ENCODE measurements at regions not wholly inside any gene's neighbourhood (a gene's known extent, or its start where the extent isn't known, plus 50 kb on each side); places are given as distances from the start of the nearest gene placed in this dataset.

DNA sequence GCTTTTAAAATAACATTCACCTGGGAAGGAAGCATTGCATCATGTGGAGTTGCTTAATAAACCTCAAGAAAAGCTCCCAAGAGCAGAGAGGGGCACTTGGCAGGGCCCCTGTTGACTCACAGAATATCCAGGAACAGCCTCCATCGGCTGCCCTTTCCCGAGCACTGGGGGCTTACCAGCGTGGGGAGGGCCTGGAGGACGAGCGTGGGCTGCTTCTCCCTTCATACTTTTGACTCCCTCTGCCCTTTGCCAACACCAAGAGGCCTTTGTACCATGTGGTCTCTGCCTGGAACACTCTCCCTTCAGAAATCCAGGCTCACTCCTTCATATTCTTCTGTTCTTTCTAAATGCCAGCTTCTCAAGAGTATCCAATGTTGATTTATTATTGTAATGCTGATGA is 492.1 kb upstream of the TMEM132C start:
- Histone ChIP-seq H2BK15ac (ENCODE audit: low read length) (no peak overlapping the region), H4K20me1 (replicated peaks in 1 of 2; ENCODE audit: control insufficient read depth in 1 of 2, insufficient read depth in 2 of 2, low read length in 2 of 2) (no peaks in the 10 kb centered on the region), H3K14ac (ENCODE audit: insufficient read length) (no peak overlapping the region), H3K23ac (ENCODE audit: insufficient read length) (no peak overlapping the region), H3K18ac (ENCODE audit: extremely low read depth, low read length) (no peak overlapping the region), H3K9ac (replicated peaks in 1 of 4; ENCODE audit: extremely low read depth in 1 of 4, low read depth in 3 of 4, low read length in 3 of 4) (no peak overlapping the region), H3K4ac (replicated peaks; ENCODE audit: insufficient read length, low read depth, low read length) (no peak overlapping the region), H2BK5ac (ENCODE audit: low read depth, low read length) (no peak overlapping the region), H2BK20ac (ENCODE audit: low read length) (no peak overlapping the region), H3K36me3 (ENCODE audit: control insufficient read depth in 2 of 4, insufficient read depth in 4 of 4, low read length in 3 of 4) (no peaks in the 10 kb centered on the region), H2AK5ac (ENCODE audit: low read depth, low read length) (no peak overlapping the region), H2BK12ac (ENCODE audit: low read depth, low read length) (no peak overlapping the region), H4K8ac (ENCODE audit: extremely low read depth, insufficient read depth, low read length) (no peak overlapping the region; the same call in 1 of the 2 replicates), H3K23me2 (ENCODE audit: low read depth, low read length) (no peaks in the 10 kb centered on the region), H3K56ac (replicated peaks; ENCODE audit: insufficient read length, low read depth, low read length) (no peak overlapping the region), H3K4me1 (replicated peaks in 1 of 4; ENCODE audit: control insufficient read depth in 3 of 4, insufficient read depth in 4 of 4, low read length in 3 of 4) (peaks cover 0 to 5% (median 1%) of the 10 kb centered on the region in 4 experiments; a peak in 3 of 7 replicates), H2AFZ (ENCODE audit: low read length) (no peak overlapping the region), H3K4me2 (ENCODE audit: insufficient read depth in 1 of 2, low read depth in 2 of 2, low read length in 2 of 2) (no peak overlapping the region), H3K4me3 (ENCODE audit: extremely low read depth in 1 of 4, insufficient read depth in 2 of 4, low read depth in 3 of 4, low read length in 4 of 4) (no peak overlapping the region), H3K27ac (ENCODE audit: low read depth, low read length) (no peak overlapping the region), H4K91ac (replicated peaks; ENCODE audit: insufficient read length, low read length) (peak overlapping the region; percentile 10), H3K27me3 (replicated peaks in 1 of 4; ENCODE audit: control insufficient read depth in 3 of 4, extremely low read depth in 1 of 4, insufficient read depth in 3 of 4, low read length in 3 of 4) (no peaks in the 10 kb centered on the region), H2BK120ac (replicated peaks; ENCODE audit: low read depth, low read length) (no peak overlapping the region), H4K5ac (ENCODE audit: insufficient read length, low read depth, low read length) (no peak overlapping the region), H3K79me2 (ENCODE audit: control insufficient read depth in 1 of 2, insufficient read depth in 2 of 2, low read length in 2 of 2) (no peaks in the 10 kb centered on the region), H3K9me3 (ENCODE audit: insufficient read depth in 2 of 2, low read depth in 1 of 2, low read length in 1 of 2) (no peaks in the 10 kb centered on the region), H3K79me1 (ENCODE audit: low read depth, low read length) (no peaks in the 10 kb centered on the region)
- 91% methylated on average over 5 of the region's 5 CpGs; no CpG with 5 or more reads in 1 of the 2 experiments for WGBS, 2 experiments (ENCODE audit: extremely low coverage in 1 of 2, insufficient coverage in 1 of 2, insufficient read length in 1 of 2, insufficient replicate concordance in 2 of 2, low coverage in 1 of 2, low lambda C conversion rate in 2 of 2, missing lambda C conversion rate in 1 of 2)
- no peak for TF ChIP-seq TAF1 (IDR thresholded peaks at IDR 0.05; ENCODE audit: low read depth, low read length)
- no peak for TF ChIP-seq KDM4A (IDR thresholded peaks at IDR 0.05; ENCODE audit: low read depth, low read length, severe bottlenecking)
- no peak for TF ChIP-seq ZNF274 (IDR thresholded peaks at IDR 0.05; ENCODE audit: borderline replicate concordance, extremely low read depth, low read length)
- no peak for TF ChIP-seq CHD1 (IDR thresholded peaks at IDR 0.05; ENCODE audit: low read depth, low read length)
- no peak for TF ChIP-seq CREB1 (IDR thresholded peaks at IDR 0.05)
- TF ChIP-seq EGR1 (IDR thresholded peaks at IDR 0.05; ENCODE audit: borderline replicate concordance, low read depth, low read length), result no peak
- no peak for TF ChIP-seq HDAC6 (IDR thresholded peaks at IDR 0.05; ENCODE audit: low read depth, low read length)
- TF ChIP-seq JUN (IDR thresholded peaks at IDR 0.05; ENCODE audit: low read depth, low read length), result no peak
- TF ChIP-seq MAFK (IDR thresholded peaks at IDR 0.05; ENCODE audit: low read depth, low read length), result no peak
- no peak for TF ChIP-seq YY1 (IDR thresholded peaks at IDR 0.05; ENCODE audit: low read depth, low read length)
- TF ChIP-seq SRF (IDR thresholded peaks at IDR 0.05; ENCODE audit: low read depth, low read length), result no peak
- no peak for TF ChIP-seq BACH1 (IDR thresholded peaks at IDR 0.05; ENCODE audit: low read length)
- no peak for TF ChIP-seq JUND (IDR thresholded peaks at IDR 0.05; ENCODE audit: low read length)
- TF ChIP-seq TAF7 (optimal IDR thresholded peaks at IDR 0.05; ENCODE audit: borderline replicate concordance, low read depth, low read length), result no peak
- TF ChIP-seq POLR2AphosphoS5 (IDR thresholded peaks at IDR 0.05; ENCODE audit: low read depth, low read length), result no peak
- CTCF ChIA-PET (ENCODE audit: partially characterized antibody), result interaction anchor here (0.9 to 4.7 kb wide), 9 partner anchors 8 to 416 kb away, joined by 3 to 15 read pairs (median 6); no protein-coding TSS in a partner anchor
- DNase-seq (ENCODE audit: low read depth in 1 of 2, low spot score in 2 of 2), result no peak
- POLR2A ChIA-PET (ENCODE audit: partially characterized antibody), result no interaction called here
- no peak for FAIRE-seq
